OCI-LY1 (cell line): ENCODE measurements at regions not wholly inside any gene's neighbourhood (a gene's known extent, or its start where the extent isn't known, plus 50 kb on each side); places are given as distances from the start of the nearest gene placed in this dataset.

Source experiments
- H2AFZ ChIP-seq: fragments of 200-600 bp; sonication (generic), shearing (Covaris generic); 2 replicates; pipeline ENCODE4 v1.6.0; 2014; ENCODE audit warnings: antibody characterized with exemption, mild to moderate bottlenecking, low read length
- H3F3A ChIP-seq: fragments of 200-600 bp; sonication (generic), shearing (Covaris generic); 2 replicates; pipeline ENCODE4 v1.6.0; 2014; ENCODE audit warnings: mild to moderate bottlenecking, antibody characterized with exemption, low read length, moderate library complexity; ENCODE audit not compliant: insufficient read depth
- H3K27ac ChIP-seq: fragments of 200-600 bp; sonication (generic); 2 replicates; pipeline ENCODE4 v1.5.1; 2014; ENCODE audit warnings: low read length, mixed run types, mild to moderate bottlenecking, low read depth; ENCODE audit not compliant: poor library complexity, severe bottlenecking
- H3K27me3 ChIP-seq: fragments of 200-600 bp; sonication (generic); 2 replicates; pipeline ENCODE4 v1.6.0; 2014; ENCODE audit warnings: antibody characterized with exemption, mild to moderate bottlenecking, low read length, moderate library complexity; ENCODE audit not compliant: insufficient read depth
- H3K36me3 ChIP-seq: fragments of 200-600 bp; sonication (generic); 2 replicates; pipeline ENCODE4 v1.6.1; 2014; ENCODE audit warnings: mild to moderate bottlenecking, antibody characterized with exemption, low read length, moderate library complexity, mixed read lengths; ENCODE audit not compliant: insufficient read depth
- H3K4me1 ChIP-seq: fragments of 200-600 bp; sonication (generic); 2 replicates; pipeline ENCODE4 v1.5.1; 2014; ENCODE audit warnings: mild to moderate bottlenecking, low read length, moderate library complexity; ENCODE audit not compliant: insufficient read depth, severe bottlenecking
- H3K4me2 ChIP-seq: fragments of 200-600 bp; sonication (generic), shearing (Covaris generic); 2 replicates; pipeline ENCODE4 v1.6.1; 2014; ENCODE audit warnings: low read length
- H3K4me3 ChIP-seq: fragments of 200-600 bp; sonication (generic); 2 replicates; pipeline ENCODE4 v1.5.1; 2014; ENCODE audit warnings: low read length, low read depth, mild to moderate bottlenecking, mixed read lengths; ENCODE audit not compliant: poor library complexity, severe bottlenecking
- H3K79me2 ChIP-seq: fragments of 200-600 bp; shearing (Covaris generic); 2 replicates; pipeline ENCODE4 v1.6.1; 2016; ENCODE audit warnings: mixed run types, low read length, mixed read lengths; ENCODE audit not compliant: insufficient read depth
- H3K9ac ChIP-seq: fragments of 200-600 bp; sonication (generic), shearing (Covaris generic); 2 replicates; pipeline ENCODE4 v1.6.1; 2014; ENCODE audit warnings: mild to moderate bottlenecking, low read length, mixed read lengths
- H3K9me2 ChIP-seq: fragments of 200-600 bp; sonication (generic), shearing (Covaris generic); 2 replicates; pipeline ENCODE4 v1.6.1; 2014; ENCODE audit warnings: low read depth, mild to moderate bottlenecking, low read length, mixed read lengths
- H3K9me3 ChIP-seq: fragments of 200-600 bp; shearing (Covaris generic); 2 replicates; pipeline ENCODE4 v1.6.1; 2014; ENCODE audit warnings: low read length, mixed read lengths
- H4K20me1 ChIP-seq: fragments of 200-600 bp; sonication (generic), shearing (Covaris generic); 2 replicates; pipeline ENCODE4 v1.6.0; 2016; ENCODE audit warnings: mild to moderate bottlenecking, low read length; ENCODE audit not compliant: insufficient read depth
- EZH2 ChIP-seq: fragments of 200-600 bp; sonication (generic), shearing (Covaris generic); IDR thresholded peaks from 2 replicates; pipeline ENCODE4 v1.8.0; 2017; ENCODE audit warnings: borderline replicate concordance, mixed run types, mild to moderate bottlenecking, antibody characterized with exemption, low read length, moderate library complexity, mixed read lengths
- TF ChIP-seq, protein P1 (sequence below): fragments of 200-600 bp; sonication (generic), shearing (Covaris generic); IDR thresholded peaks from 2 replicates; pipeline ENCODE4 v1.5.1; 2017; ENCODE audit warnings: mild to moderate bottlenecking, antibody characterized with exemption, low read length, moderate library complexity, mixed read lengths

DNA sequence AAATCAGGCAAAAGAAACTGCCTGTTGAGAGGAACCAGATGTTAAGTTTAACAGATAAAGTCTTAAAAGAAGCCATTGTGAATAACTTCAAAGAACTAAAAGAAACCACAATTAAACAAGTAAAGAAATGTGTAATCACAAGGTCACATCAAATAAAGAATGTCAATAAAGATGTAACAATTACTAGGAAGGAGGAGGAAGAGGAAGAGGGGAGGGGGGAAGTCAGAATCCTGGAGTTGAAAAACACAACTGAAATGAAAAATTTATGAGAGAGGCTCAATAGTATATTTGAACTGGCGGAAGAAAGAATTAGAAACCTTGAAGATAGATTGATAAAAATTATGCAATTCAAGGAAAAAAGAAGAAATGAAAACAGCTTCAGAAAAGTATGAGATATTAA, 88.4 kb upstream of the CRIM1 start:
- H3K4me2 ChIP-seq: no peak overlapping the region
- no peaks in the 10 kb centered on the region for H3K9me2 ChIP-seq
- no peak overlapping the region for H3K27ac ChIP-seq
- no peaks in the 10 kb centered on the region for H3K36me3 ChIP-seq
- no peak overlapping the region for H3K9ac ChIP-seq
- H3K9me3 ChIP-seq: no peaks in the 10 kb centered on the region
- H3F3A ChIP-seq: no peaks in the 10 kb centered on the region
- H3K4me1 ChIP-seq: no peaks in the 10 kb centered on the region
- TF ChIP-seq, protein P1, sequence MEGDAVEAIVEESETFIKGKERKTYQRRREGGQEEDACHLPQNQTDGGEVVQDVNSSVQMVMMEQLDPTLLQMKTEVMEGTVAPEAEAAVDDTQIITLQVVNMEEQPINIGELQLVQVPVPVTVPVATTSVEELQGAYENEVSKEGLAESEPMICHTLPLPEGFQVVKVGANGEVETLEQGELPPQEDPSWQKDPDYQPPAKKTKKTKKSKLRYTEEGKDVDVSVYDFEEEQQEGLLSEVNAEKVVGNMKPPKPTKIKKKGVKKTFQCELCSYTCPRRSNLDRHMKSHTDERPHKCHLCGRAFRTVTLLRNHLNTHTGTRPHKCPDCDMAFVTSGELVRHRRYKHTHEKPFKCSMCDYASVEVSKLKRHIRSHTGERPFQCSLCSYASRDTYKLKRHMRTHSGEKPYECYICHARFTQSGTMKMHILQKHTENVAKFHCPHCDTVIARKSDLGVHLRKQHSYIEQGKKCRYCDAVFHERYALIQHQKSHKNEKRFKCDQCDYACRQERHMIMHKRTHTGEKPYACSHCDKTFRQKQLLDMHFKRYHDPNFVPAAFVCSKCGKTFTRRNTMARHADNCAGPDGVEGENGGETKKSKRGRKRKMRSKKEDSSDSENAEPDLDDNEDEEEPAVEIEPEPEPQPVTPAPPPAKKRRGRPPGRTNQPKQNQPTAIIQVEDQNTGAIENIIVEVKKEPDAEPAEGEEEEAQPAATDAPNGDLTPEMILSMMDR: no peak
- no peak for TF ChIP-seq EZH2
- H3K4me3 ChIP-seq: no peak overlapping the region
- no peaks in the 10 kb centered on the region for H3K27me3 ChIP-seq
- no peak overlapping the region for H2AFZ ChIP-seq
- H4K20me1 ChIP-seq: no peaks in the 10 kb centered on the region
- H3K79me2 ChIP-seq: no peaks in the 10 kb centered on the region

DNA sequence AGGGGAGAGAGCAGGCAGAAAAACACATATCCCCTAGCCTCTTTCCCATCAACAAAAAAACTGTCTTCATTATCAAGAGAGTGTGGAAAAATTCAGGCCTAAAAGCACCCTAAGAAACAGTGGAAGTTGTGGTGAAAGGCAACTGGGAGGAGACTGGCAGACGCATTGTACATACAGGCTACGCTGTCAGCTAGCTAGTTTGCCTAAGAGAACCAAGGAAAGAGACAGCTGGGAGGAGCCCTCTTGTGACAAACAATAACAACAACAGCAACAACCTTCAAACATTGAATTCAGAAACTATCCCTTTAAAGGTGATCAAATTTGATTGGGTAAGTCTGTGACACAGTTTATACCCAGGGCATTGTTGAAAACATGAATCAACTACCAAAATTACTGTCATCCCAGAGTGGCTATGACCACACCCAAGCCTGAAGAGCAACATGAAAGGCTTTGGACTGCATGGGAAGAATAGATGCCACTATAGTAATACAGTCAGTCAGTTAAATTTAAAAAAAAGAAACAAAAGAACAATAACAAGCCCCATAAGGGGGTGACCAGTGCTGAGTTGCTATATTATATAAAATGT, 88.9 kb upstream of the CRIM1 start:
- Histone ChIP-seq H3K4me2 (no peak overlapping the region), H3K4me3 (no peak overlapping the region), H2AFZ (no peak overlapping the region), H3K4me1 (no peaks in the 10 kb centered on the region), H3K9me2 (no peaks in the 10 kb centered on the region), H3K27ac (no peak overlapping the region), H3K9ac (no peak overlapping the region), H4K20me1 (no peaks in the 10 kb centered on the region), H3F3A (no peaks in the 10 kb centered on the region), H3K27me3 (no peaks in the 10 kb centered on the region), H3K36me3 (no peaks in the 10 kb centered on the region), H3K79me2 (no peaks in the 10 kb centered on the region), H3K9me3 (no peaks in the 10 kb centered on the region)
- TF ChIP-seq, protein P1: no peak

DNA sequence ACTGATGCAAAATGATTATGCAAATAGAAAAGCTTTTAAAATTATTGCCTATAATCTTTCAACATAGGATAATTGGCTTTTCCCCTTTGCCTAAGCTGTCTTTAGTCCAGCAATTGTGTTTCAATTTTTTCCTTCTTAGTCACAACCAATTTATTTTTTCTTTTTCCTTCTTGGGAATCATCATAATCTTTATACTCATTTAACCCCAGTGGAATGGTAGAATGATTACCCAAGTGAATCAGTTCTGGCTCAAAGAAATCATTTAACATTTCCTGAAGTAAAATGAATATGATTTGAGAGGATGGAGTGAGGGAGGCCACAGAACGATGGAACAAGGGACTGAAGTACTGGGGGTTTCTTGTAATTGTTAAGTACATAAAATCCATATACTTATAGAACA, 93.0 kb upstream of the CRIM1 start:
- Histone ChIP-seq H4K20me1 (no peaks in the 10 kb centered on the region), H3K9ac (no peak overlapping the region), H3F3A (no peaks in the 10 kb centered on the region), H3K4me3 (no peak overlapping the region), H3K27ac (no peak overlapping the region), H2AFZ (no peak overlapping the region), H3K36me3 (no peaks in the 10 kb centered on the region), H3K27me3 (no peaks in the 10 kb centered on the region), H3K79me2 (no peaks in the 10 kb centered on the region), H3K4me2 (no peak overlapping the region), H3K4me1 (no peaks in the 10 kb centered on the region), H3K9me3 (no peaks in the 10 kb centered on the region), H3K9me2 (no peaks in the 10 kb centered on the region)
- TF ChIP-seq EZH2: no peak
- TF ChIP-seq, protein P1: no peak
